IPS-20b (cell line): ENCODE measurements at regions not wholly inside any gene's neighbourhood (a gene's known extent, or its start where the extent isn't known, plus 50 kb on each side); places are given as distances from the start of the nearest gene placed in this dataset.

Experiments used
- H3K27ac ChIP-seq: one replicate; pipeline ENCODE4 v1.5.1; 2013; ENCODE audit warnings: low read length
- H3K27me3 ChIP-seq: 2 replicates; pipeline ENCODE4 v1.6.1; 2013; ENCODE audit warnings: mild to moderate bottlenecking, low read length, inconsistent platforms; ENCODE audit not compliant: insufficient read depth
- H3K36me3 ChIP-seq: 2 replicates; pipeline ENCODE4 v1.6.1; 2013; ENCODE audit warnings: low read depth, mild to moderate bottlenecking, inconsistent platforms, low read length, moderate library complexity; ENCODE audit not compliant: insufficient read depth
- H3K4me1 ChIP-seq: 2 replicates; pipeline ENCODE4 v1.6.1; 2013; ENCODE audit warnings: mild to moderate bottlenecking, control low read depth, inconsistent platforms, low read length, moderate library complexity; ENCODE audit not compliant: insufficient read depth
- H3K4me3 ChIP-seq: 2 replicates; pipeline ENCODE4 v1.5.1; 2013; ENCODE audit warnings: mild to moderate bottlenecking, low read length, inconsistent platforms
- H3K9ac ChIP-seq: 2 replicates; pipeline ENCODE4 v1.6.1; 2013; ENCODE audit warnings: low read depth, mild to moderate bottlenecking, inconsistent platforms, low read length, moderate library complexity
- H3K9me3 ChIP-seq: 2 replicates; pipeline ENCODE4 v1.6.1; 2013; ENCODE audit warnings: mild to moderate bottlenecking, low read depth, low read length, inconsistent platforms; ENCODE audit not compliant: insufficient read depth

DNA sequence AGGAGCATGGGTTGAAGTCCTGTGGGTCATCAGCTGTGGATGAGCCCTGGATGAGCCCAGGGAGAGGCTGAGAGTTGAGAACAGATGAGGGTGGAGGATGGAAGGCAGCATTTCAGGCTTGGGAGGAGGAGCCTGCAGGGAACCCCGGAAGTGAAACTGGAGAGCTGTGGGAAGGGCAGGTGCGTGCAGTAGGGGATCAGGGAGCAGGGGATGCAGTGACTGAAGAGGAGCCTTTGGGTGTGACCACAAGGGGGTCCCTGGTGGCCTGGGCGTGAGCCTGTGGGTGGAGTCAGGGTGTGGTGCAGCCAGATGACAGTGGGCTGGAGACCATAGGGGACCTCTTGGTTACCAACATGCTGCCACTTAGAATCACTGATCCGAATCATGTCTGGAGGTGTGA, 115.5 kb downstream of the PAPOLA start:
- Histone ChIP-seq H3K9ac (no peak overlapping the region), H3K36me3 (no peaks in the 10 kb centered on the region), H3K27ac (no peak overlapping the region), H3K4me1 (no peaks in the 10 kb centered on the region), H3K4me3 (no peak overlapping the region), H3K27me3 (peaks cover 4% of the 10 kb centered on the region), H3K9me3 (no peaks in the 10 kb centered on the region)

DNA sequence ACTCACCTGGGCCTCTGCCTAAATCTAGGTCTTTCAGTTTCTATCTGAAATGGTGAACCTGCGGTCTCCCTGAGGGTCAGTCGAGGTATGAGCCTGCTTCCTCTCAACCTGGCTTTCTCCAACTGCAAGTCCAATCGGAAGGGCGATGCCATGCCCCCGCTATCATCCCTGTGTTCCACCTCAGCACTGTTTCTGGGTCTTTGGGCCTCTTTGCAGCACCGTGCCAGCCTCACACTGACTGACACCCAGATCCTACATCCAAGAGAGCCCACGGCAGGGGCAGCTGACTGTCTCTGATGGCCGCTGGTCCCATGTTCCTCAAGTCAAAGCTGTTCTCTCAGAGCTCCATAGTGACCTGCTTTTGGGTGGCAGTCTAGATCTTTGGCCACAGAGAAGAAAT, 120.7 kb downstream of the PAPOLA start:
- H3K27me3 ChIP-seq, result peaks cover 4% of the 10 kb centered on the region
- no peak overlapping the region for H3K27ac ChIP-seq
- H3K9me3 ChIP-seq, result no peaks in the 10 kb centered on the region
- no peaks in the 10 kb centered on the region for H3K4me1 ChIP-seq
- no peak overlapping the region for H3K4me3 ChIP-seq
- no peaks in the 10 kb centered on the region for H3K36me3 ChIP-seq
- no peak overlapping the region for H3K9ac ChIP-seq

DNA sequence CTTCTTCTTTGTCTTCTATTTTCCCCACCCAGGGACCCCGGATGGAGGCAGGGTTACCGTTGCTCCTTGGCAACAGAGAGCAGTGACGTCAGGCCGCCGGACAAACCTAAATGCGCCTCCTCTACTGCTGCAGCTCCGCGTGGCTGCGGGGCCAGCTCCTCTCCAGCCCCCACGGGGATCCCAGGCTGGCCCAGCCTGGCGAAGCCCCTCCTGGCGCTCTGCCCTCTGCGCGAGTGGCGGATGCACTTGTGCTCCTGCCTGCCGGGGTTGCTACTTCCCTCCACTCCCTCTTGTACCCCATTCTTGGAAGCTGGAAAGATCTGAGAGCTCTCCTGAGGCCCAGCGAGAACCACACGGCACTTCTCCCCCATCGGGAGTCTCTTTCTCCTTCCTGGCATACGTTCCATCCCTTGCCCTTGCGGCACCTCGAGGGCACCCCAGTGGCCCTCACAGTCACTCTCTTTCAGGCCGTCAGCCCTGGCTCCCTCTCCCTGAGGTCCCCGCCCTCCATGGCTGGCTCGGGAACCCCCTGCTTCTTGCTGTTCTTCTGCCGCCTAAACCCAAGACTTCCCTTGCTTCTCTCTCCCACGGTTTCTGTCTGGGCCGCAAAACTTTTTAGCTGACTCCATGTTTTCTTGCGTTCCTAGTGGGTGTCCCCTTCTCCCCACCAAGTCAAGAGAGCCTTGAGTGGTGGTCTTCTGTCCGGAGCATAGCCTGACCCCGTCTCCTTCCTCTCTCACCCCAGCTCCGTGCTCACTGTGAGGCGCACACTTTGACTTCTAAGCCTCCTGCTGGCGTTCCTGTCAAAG, 121.7 kb downstream of the PAPOLA start:
- Histone ChIP-seq H3K4me3 (no peak overlapping the region), H3K36me3 (no peaks in the 10 kb centered on the region), H3K9me3 (no peaks in the 10 kb centered on the region), H3K27ac (no peak overlapping the region), H3K9ac (no peak overlapping the region), H3K27me3 (peaks cover 4% of the 10 kb centered on the region), H3K4me1 (no peaks in the 10 kb centered on the region)

DNA sequence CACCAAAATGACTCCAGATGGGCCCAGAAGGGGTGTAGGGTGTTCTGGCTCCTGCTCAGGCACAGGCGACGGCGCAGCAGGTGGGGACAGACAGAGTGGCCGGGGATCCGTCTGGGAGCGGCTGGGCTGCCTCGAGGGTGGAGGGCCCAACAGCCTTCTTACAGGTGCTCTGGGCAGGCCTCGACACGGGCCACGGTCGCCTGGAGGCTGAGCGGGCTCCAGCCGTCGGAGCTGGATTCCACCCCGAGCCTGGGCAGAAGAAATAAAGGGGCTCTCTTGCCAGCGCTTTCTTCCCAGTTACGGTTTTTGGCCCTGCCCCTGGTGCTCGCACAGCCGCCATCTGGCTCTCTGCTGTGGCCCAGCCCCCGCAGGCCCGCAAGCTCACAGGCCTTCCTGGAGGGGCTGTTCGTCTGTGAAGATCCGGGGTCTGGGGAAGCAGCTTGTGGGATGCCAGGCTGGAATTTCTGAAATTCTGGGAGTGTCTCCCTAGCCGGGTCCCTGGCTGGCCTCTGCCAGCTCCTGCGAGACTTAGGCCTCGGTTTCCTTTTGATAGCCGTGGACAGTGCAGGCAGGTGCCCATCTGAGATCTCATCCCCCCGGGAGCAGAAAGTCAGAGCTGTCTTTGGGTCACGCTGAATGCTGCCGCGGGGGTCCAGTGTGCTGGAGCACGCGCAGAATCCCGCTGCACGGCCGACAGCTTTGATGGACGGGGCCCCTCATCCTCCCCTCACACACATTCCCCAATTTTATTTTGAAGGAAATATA, 122.7 kb downstream of the PAPOLA start:
- Histone ChIP-seq H3K36me3 (no peaks in the 10 kb centered on the region), H3K27ac (no peak overlapping the region), H3K4me1 (no peaks in the 10 kb centered on the region), H3K9me3 (no peaks in the 10 kb centered on the region), H3K27me3 (peaks cover 4% of the 10 kb centered on the region), H3K4me3 (no peak overlapping the region), H3K9ac (no peak overlapping the region)

DNA sequence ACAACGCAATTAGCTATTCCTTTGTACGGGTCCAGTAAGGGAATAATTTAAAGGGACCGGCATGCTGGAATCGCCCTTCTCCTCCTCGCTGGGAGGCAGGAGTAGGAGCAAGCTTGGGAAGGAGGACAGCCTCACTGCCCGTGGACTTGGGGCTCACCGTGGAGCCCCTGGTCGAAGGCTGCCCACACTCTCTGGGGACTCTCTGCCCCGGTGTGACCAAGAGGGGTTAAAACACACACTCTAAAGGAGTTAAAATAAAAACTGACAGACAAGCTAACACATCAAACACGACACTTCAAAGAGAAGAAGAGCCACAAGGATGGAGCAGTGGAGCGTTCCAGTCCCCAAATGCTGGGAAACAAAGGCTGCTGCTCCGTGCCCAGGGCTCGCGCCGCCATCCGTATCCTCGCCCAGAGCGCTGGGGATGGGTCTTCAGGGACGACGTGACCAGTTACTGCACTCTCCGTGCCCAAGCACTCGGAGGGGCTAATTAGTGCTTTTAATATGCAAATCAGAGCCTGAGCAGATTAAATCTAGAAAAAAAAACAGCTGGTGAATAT, 123.3 kb downstream of the PAPOLA start:
- Histone ChIP-seq H3K27me3 (peaks cover 2% of the 10 kb centered on the region), H3K4me3 (no peak overlapping the region), H3K9ac (no peak overlapping the region), H3K27ac (no peak overlapping the region), H3K4me1 (no peaks in the 10 kb centered on the region), H3K9me3 (no peaks in the 10 kb centered on the region), H3K36me3 (no peaks in the 10 kb centered on the region)

DNA sequence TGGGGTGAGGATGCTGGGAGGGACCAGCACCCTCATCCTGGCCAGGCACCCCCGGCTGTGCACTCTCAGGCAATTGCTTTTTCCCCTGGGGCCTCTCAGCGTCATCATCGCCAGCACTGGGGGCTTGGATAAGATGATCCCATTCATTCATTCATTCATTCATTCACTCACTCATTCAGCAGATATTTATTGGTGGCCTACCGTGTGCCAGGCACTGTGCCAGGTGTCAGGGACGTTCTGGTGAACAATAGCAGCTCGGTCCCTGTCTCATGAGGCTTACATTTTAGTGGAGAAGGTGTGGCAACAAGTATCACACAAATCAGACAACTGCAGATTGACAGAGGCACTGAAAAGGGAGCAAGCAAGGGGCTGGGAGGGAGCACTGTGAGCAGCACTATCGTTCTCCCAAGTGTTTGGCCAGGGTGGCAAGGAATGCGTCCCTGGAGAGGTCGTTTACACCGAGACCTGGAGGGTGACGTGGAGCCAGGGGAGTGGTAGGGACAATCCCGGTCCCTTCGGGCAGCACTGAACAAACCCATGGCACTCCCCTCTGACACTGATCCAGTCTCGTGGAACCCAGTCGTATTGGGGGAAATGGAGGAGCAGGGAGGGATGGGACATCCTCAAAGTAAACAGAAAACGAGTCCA, 124.1 kb downstream of the PAPOLA start:
- Histone ChIP-seq H3K36me3 (no peaks in the 10 kb centered on the region), H3K27ac (no peak overlapping the region), H3K4me1 (no peaks in the 10 kb centered on the region), H3K27me3 (no peaks in the 10 kb centered on the region), H3K9me3 (no peaks in the 10 kb centered on the region), H3K9ac (no peak overlapping the region), H3K4me3 (no peak overlapping the region)

DNA sequence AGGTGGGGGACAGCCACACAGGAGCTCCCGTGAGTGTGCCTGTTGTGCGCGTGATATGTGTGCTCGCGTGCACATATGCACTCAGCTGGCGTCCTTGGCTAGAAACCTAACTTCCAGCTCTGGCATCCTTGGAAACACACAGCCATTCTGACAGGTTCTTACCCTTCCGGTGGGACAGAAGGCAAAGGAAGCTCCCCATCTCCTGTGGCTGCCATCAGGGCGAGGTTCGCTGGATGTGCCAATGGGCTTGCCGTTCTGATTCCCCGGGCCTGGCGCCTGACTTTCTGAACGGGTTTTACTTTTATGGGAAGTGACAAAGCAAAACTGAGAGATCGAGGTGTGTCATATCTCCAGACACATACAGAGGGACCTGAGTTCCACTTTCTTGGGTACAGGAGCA, 124.7 kb downstream of the PAPOLA start:
- Histone ChIP-seq H3K4me1 (no peaks in the 10 kb centered on the region), H3K36me3 (no peaks in the 10 kb centered on the region), H3K9me3 (no peaks in the 10 kb centered on the region), H3K9ac (no peak overlapping the region), H3K4me3 (no peak overlapping the region), H3K27me3 (no peaks in the 10 kb centered on the region), H3K27ac (no peak overlapping the region)

DNA sequence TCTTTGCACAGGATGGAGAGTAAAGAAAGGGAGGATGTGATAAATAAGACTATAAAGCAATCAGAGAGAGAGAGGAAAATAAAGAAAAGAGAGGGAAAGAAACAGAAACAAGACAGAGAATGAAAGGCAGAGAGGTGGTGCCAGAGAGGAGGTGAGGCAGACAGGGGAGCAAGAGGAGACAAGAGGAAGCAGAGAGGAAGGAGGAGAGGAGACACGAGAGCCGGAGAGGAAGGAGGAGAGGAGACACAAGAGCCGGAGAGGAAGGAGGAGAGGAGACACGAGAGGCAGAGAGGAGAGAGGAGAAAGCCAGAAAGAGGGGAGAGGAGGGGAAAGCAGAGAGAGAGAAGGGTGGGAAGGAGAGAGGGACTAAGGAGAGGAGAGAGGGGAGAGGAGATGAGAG, 125.2 kb downstream of the PAPOLA start:
- H3K4me3 ChIP-seq, result no peak overlapping the region
- H3K4me1 ChIP-seq, result no peaks in the 10 kb centered on the region
- no peaks in the 10 kb centered on the region for H3K36me3 ChIP-seq
- no peaks in the 10 kb centered on the region for H3K9me3 ChIP-seq
- H3K9ac ChIP-seq, result no peak overlapping the region
- H3K27ac ChIP-seq, result no peak overlapping the region
- H3K27me3 ChIP-seq, result no peaks in the 10 kb centered on the region

DNA sequence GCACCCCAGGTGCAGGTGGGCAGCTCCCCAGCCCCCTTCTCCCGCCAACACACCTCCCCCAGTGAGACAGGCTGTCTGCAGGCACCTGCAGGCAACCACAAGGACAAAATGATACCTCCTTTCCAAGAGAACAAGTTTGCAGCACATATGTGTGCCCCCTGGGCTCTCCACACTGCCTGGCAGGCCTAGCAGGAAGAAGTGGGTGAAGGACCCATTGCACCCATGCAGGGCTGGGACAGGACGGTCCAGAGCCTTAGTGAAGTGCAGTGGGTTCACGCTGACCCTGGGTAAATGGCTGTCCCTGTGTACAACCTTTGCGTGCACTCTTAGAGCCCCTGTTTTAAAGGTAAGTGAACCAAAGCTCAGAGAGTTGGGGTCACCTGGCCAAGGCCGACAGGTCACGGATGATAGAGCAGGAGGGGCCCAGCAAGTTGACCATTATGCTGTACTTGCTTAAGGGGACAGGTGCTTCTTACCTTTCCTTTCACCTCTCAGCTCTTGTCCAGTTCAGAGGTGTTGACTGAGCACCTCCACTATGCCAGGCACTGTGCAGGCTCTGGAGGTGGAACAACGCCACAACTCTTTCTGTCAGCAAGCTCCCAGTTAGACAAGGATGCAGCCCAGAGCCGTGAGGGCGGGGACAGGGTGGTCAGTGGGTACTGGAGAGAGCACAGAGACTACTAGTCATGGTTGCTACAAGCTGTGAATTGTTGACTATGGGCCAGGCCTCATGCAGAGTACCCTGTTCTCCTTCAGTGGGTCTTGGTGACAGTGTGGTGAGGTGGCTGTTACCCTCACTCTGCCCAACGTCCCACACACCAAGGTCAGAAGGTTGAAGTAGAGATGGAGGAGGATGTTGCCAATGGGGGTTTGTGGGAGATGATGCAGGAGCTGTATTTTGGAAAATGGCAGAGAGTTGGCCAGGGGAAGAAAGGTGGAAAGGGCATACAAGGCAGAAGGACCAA, 125.9 kb downstream of the PAPOLA start:
- Histone ChIP-seq H3K4me3 (no peak overlapping the region), H3K36me3 (no peaks in the 10 kb centered on the region), H3K27me3 (no peaks in the 10 kb centered on the region), H3K9me3 (no peaks in the 10 kb centered on the region), H3K9ac (no peak overlapping the region), H3K4me1 (no peaks in the 10 kb centered on the region), H3K27ac (no peak overlapping the region)

DNA sequence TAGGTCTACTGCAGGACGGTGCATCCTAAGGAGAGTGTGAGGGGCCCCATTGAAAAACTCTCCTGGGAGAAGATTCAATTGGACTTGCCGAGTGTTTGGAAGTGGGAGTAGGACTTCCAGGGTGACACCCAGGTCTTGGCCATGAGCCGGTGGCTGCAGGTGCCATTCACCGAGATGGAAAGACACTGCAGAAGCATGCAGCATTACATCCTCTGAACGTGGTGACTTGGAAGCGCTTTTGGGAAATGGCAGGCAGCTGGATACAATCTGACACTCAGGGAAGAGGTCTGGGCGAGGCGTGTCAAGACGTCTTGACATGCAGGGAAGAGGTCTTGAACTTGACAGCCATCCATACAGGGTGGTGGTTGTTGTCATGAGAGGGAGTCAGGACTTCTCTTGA, 126.9 kb downstream of the PAPOLA start:
- H3K27ac ChIP-seq, result no peak overlapping the region
- no peaks in the 10 kb centered on the region for H3K36me3 ChIP-seq
- H3K27me3 ChIP-seq, result no peaks in the 10 kb centered on the region
- H3K4me3 ChIP-seq, result no peak overlapping the region
- no peaks in the 10 kb centered on the region for H3K9me3 ChIP-seq
- no peaks in the 10 kb centered on the region for H3K4me1 ChIP-seq
- H3K9ac ChIP-seq, result no peak overlapping the region
